Mesenchymal stem cell (in vitro differentiated cells and primary cell): ENCODE measurements at regions not wholly inside any gene's neighbourhood (a gene's known extent, or its start where the extent isn't known, plus 50 kb on each side); places are given as distances from the start of the nearest gene placed in this dataset.

ENCODE experiments used
- DNase-seq: peaks from one replicate; pipeline ENCODE4 v3.0.0-alpha.2; 2013
- H2AFZ ChIP-seq: one replicate; pipeline ENCODE4 v1.6.1; 2013; ENCODE audit warnings: low read depth, mild to moderate bottlenecking, control low read depth, inconsistent platforms, low read length, moderate library complexity
- H2AK5ac ChIP-seq: 2 replicates; pipeline ENCODE4 v1.6.1; 2013; ENCODE audit warnings: low read length, moderate library complexity, mild to moderate bottlenecking, inconsistent platforms; ENCODE audit not compliant: severe bottlenecking
- H2BK120ac ChIP-seq: one replicate; pipeline ENCODE4 v1.6.1; 2013; ENCODE audit warnings: low read depth, mild to moderate bottlenecking, inconsistent platforms, low read length, moderate library complexity
- H2BK12ac ChIP-seq, 2 experiments: one replicate each; pipeline ENCODE4 v1.6.1; 2013; ENCODE audit warnings: inconsistent platforms in 2 of 2, low read length in 2 of 2, mild to moderate bottlenecking in 2 of 2, moderate library complexity in 2 of 2, control low read depth in 1 of 2
- H2BK15ac ChIP-seq: one replicate; pipeline ENCODE4 v1.6.1; 2013; ENCODE audit warnings: mild to moderate bottlenecking, low read depth, inconsistent platforms; ENCODE audit not compliant: poor library complexity, severe bottlenecking
- H2BK5ac ChIP-seq: 2 replicates; pipeline ENCODE4 v1.6.1; 2013; ENCODE audit warnings: low read depth, mild to moderate bottlenecking, low read length, control low read depth, inconsistent platforms; ENCODE audit not compliant: poor library complexity, severe bottlenecking
- H3K14ac ChIP-seq, 2 experiments: one replicate each; pipeline ENCODE4 v1.6.1; 2013; ENCODE audit warnings: inconsistent platforms in 2 of 2, low read length in 2 of 2, control low read depth in 1 of 2, mild to moderate bottlenecking in 1 of 2, moderate library complexity in 1 of 2
- H3K18ac ChIP-seq, 2 experiments: one replicate each; pipeline ENCODE4 v1.6.1; 2013; ENCODE audit warnings: inconsistent platforms in 2 of 2, low read length in 2 of 2, control low read depth in 1 of 2, low read depth in 1 of 2, mild to moderate bottlenecking in 1 of 2
- H3K23ac ChIP-seq, 2 experiments: one replicate each; pipeline ENCODE4 v1.6.1; 2013; ENCODE audit warnings: inconsistent platforms in 2 of 2, low read length in 2 of 2, mild to moderate bottlenecking in 2 of 2, moderate library complexity in 2 of 2, control low read depth in 1 of 2
- H3K27ac ChIP-seq: 2 replicates; pipeline ENCODE4 v1.5.1; 2013; ENCODE audit warnings: mild to moderate bottlenecking, moderate library complexity, low read length, control low read depth, inconsistent platforms; ENCODE audit not compliant: poor library complexity, severe bottlenecking
- H3K27me3 ChIP-seq, 2 experiments: 2 replicates each; pipeline versions ENCODE4 v1.6.1 to v1.7.0; 2013; ENCODE audit warnings: low read length in 2 of 2, mild to moderate bottlenecking in 2 of 2, moderate library complexity in 2 of 2, control low read depth in 1 of 2, inconsistent platforms in 1 of 2; ENCODE audit not compliant: control insufficient read depth in 1 of 2, insufficient read depth in 1 of 2
- H3K36me3 ChIP-seq, 2 experiments: 2 replicates each; pipeline versions ENCODE4 v1.6.1 to v1.7.0; 2013; ENCODE audit warnings: low read length in 2 of 2, control low read depth in 1 of 2, inconsistent platforms in 1 of 2, low read depth in 1 of 2, mild to moderate bottlenecking in 1 of 2; ENCODE audit not compliant: insufficient read depth in 2 of 2, control insufficient read depth in 1 of 2
- H3K4ac ChIP-seq, 2 experiments: one replicate each; pipeline ENCODE4 v1.6.1; 2013; ENCODE audit warnings: inconsistent platforms in 2 of 2, low read length in 2 of 2, mild to moderate bottlenecking in 2 of 2, moderate library complexity in 2 of 2, control low read depth in 1 of 2, low read depth in 1 of 2
- H3K4me1 ChIP-seq: 2 replicates; pipeline ENCODE4 v1.6.1; 2013; ENCODE audit warnings: low read depth, low read length, control low read depth; ENCODE audit not compliant: control insufficient read depth, insufficient read depth
- H3K4me2 ChIP-seq: 2 replicates; pipeline ENCODE4 v1.6.1; 2013; ENCODE audit warnings: low read length, mild to moderate bottlenecking, inconsistent platforms; ENCODE audit not compliant: poor library complexity, severe bottlenecking
- H3K4me3 ChIP-seq, 2 experiments: 2 replicates each; pipeline versions ENCODE4 v1.5.1 to v1.7.0; 2013; ENCODE audit warnings: low read length in 2 of 2, mild to moderate bottlenecking in 2 of 2, control low read depth in 1 of 2, low read depth in 1 of 2; ENCODE audit not compliant: insufficient read depth in 1 of 2
- H3K79me1 ChIP-seq: replicated peaks from 2 replicates; pipeline ENCODE4 v1.6.1; 2013; ENCODE audit warnings: mild to moderate bottlenecking, control low read depth, low read length, inconsistent platforms; ENCODE audit not compliant: poor library complexity, severe bottlenecking
- H3K9ac ChIP-seq: 2 replicates; pipeline ENCODE4 v1.7.0; 2013; ENCODE audit warnings: mild to moderate bottlenecking, low read length, moderate library complexity
- H3K9me3 ChIP-seq: 2 replicates; pipeline ENCODE4 v1.7.0; 2013; ENCODE audit warnings: mild to moderate bottlenecking, low read length; ENCODE audit not compliant: control insufficient read depth
- H4K8ac ChIP-seq: one replicate; pipeline ENCODE4 v1.6.1; 2013; ENCODE audit warnings: inconsistent platforms, mild to moderate bottlenecking, low read length, moderate library complexity
- H4K91ac ChIP-seq: one replicate; pipeline ENCODE4 v1.6.1; 2013; ENCODE audit warnings: mild to moderate bottlenecking, low read length, inconsistent platforms
- WGBS: methylation state at CpG from one replicate; pipeline ENCODE4 v1.1.7; 2013; ENCODE audit warnings: mixed read lengths; 5-methylcytosine and 5-hydroxymethylcytosine counted together

GRCh38 chr2:221981912-221982470 is 316.8 kb downstream of the PAX3 start:
- WGBS = 91% methylated on average over 3 of the region's 4 CpGs
- Histone ChIP-seq H3K18ac (no peak overlapping the region), H2BK5ac (no peak overlapping the region), H2AK5ac (no peak overlapping the region), H3K4me2 (no peak overlapping the region), H3K4me1 (no peaks in the 10 kb centered on the region), H3K4ac (no peak overlapping the region), H3K36me3 (no peaks in the 10 kb centered on the region), H3K9me3 (no peaks in the 10 kb centered on the region), H2BK120ac (no peak overlapping the region), H3K9ac (no peak overlapping the region), H3K14ac (no peak overlapping the region), H2BK15ac (no peak overlapping the region), H2AFZ (no peak overlapping the region), H3K4me3 (no peak overlapping the region), H3K79me1 (no peaks in the 10 kb centered on the region), H3K27ac (no peak overlapping the region), H3K27me3 (no peaks in the 10 kb centered on the region), H3K23ac (no peak overlapping the region), H2BK12ac (no peak overlapping the region), H4K8ac (no peak overlapping the region), H4K91ac (no peak overlapping the region)
- no peak for DNase-seq

DNA sequence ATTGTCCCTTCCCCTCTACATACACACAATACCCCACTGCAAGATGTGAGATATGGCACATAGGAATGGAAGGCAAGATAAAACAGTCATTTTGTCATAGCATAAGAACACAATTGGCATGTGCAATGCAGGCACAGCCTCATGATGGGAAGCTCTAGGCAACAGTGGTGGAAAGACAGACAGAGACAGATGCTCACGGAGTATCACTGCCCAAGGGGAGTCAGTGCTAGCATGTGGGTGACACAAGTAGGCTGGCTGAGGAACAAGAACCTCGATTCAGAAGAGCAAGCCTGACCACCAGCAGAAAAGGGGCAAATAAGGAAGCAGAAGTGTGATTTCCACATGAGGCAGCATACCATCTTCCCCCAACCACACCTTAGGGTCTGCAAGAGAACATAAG is 323.6 kb downstream of the PAX3 start:
- Histone ChIP-seq H3K4me3 (no peak overlapping the region), H2BK120ac (no peak overlapping the region)

GRCh38 chr2:221973902-221974301 is 324.9 kb downstream of the PAX3 start:
- Histone ChIP-seq H3K14ac (no peak overlapping the region), H2BK5ac (no peak overlapping the region), H3K18ac (no peak overlapping the region), H3K27ac (no peak overlapping the region), H2BK15ac (no peak overlapping the region), H3K36me3 (no peaks in the 10 kb centered on the region), H4K8ac (no peak overlapping the region), H3K27me3 (peaks cover 0 to 5% of the 10 kb centered on the region in 2 experiments), H3K9me3 (no peaks in the 10 kb centered on the region), H3K23ac (no peak overlapping the region), H3K79me1 (no peaks in the 10 kb centered on the region), H2BK120ac (no peak overlapping the region), H4K91ac (no peak overlapping the region), H3K4ac (no peak overlapping the region), H3K4me2 (no peak overlapping the region), H3K4me1 (no peaks in the 10 kb centered on the region), H2AFZ (no peak overlapping the region), H3K4me3 (no peak overlapping the region), H2AK5ac (no peak overlapping the region), H3K9ac (no peak overlapping the region), H2BK12ac (no peak overlapping the region)
- 100% methylated on average over 1 of the region's 2 CpGs for WGBS
- no peak for DNase-seq

More for the DNA sequence above, 323.6 kb downstream of the PAX3 start:
- H2BK12ac ChIP-seq = no peak overlapping the region
- H4K91ac ChIP-seq = no peak overlapping the region
- no peak overlapping the region for H3K14ac ChIP-seq
- H4K8ac ChIP-seq = no peak overlapping the region
- no peak for DNase-seq
- no peak overlapping the region for H2AFZ ChIP-seq
- H3K79me1 ChIP-seq = no peaks in the 10 kb centered on the region
- H3K4me1 ChIP-seq = no peaks in the 10 kb centered on the region
- no peaks in the 10 kb centered on the region for H3K36me3 ChIP-seq
- H3K9ac ChIP-seq = no peak overlapping the region
- no peak overlapping the region for H3K27ac ChIP-seq
- no peak overlapping the region for H3K4ac ChIP-seq
- H2BK15ac ChIP-seq = no peak overlapping the region
- H2BK5ac ChIP-seq = no peak overlapping the region
- no peak overlapping the region for H3K4me2 ChIP-seq
- H2AK5ac ChIP-seq = no peak overlapping the region
- WGBS = 75% methylated on average over 2 of the region's 2 CpGs
- H3K18ac ChIP-seq = no peak overlapping the region
- H3K23ac ChIP-seq = no peak overlapping the region
- H3K27me3 ChIP-seq = peaks cover 0 to 5% of the 10 kb centered on the region in 2 experiments
- no peaks in the 10 kb centered on the region for H3K9me3 ChIP-seq

- Histone ChIP-seq H3K9me3 (no peaks in the 10 kb centered on the region), H3K14ac (no peak overlapping the region), H3K18ac (no peak overlapping the region), H3K4me3 (no peak overlapping the region), H3K27me3 (peaks cover 0 to 5% of the 10 kb centered on the region in 2 experiments), H3K4ac (no peak overlapping the region), H2AFZ (no peak overlapping the region), H3K79me1 (no peaks in the 10 kb centered on the region), H3K36me3 (no peaks in the 10 kb centered on the region), H2AK5ac (no peak overlapping the region), H2BK5ac (no peak overlapping the region), H3K4me2 (no peak overlapping the region), H4K8ac (no peak overlapping the region), H3K27ac (no peak overlapping the region), H3K9ac (no peak overlapping the region), H4K91ac (no peak overlapping the region), H3K4me1 (no peaks in the 10 kb centered on the region), H3K23ac (no peak overlapping the region), H2BK120ac (no peak overlapping the region), H2BK15ac (no peak overlapping the region), H2BK12ac (no peak overlapping the region)
- 91% methylated on average over 2 of the region's 3 CpGs for WGBS
- no peak for DNase-seq
Observed at GRCh38 chr2:221973502-221973901, 325.3 kb downstream of the PAX3 start.
